HG03135 (cell line): ENCODE measurements at regions not wholly inside any gene's neighbourhood (a gene's known extent, or its start where the extent isn't known, plus 50 kb on each side); places are given as distances from the start of the nearest gene placed in this dataset.
A peak's percentile ranks its signal among the peaks of the same experiment; 100 is the strongest.

ENCODE experiments used
- ATAC-seq: cut with Tn5 transposase; IDR thresholded peaks from one replicate; pipeline ENCODE4 v1.9.1; 2021; ENCODE audit warnings: mild to moderate bottlenecking, moderate library complexity; ENCODE audit not compliant: unreplicated experiment

- no peak for ATAC-seq
Measured at GRCh38 chr1:82845866-82846265, 1045.1 kb downstream of the ADGRL2 start.

DNA sequence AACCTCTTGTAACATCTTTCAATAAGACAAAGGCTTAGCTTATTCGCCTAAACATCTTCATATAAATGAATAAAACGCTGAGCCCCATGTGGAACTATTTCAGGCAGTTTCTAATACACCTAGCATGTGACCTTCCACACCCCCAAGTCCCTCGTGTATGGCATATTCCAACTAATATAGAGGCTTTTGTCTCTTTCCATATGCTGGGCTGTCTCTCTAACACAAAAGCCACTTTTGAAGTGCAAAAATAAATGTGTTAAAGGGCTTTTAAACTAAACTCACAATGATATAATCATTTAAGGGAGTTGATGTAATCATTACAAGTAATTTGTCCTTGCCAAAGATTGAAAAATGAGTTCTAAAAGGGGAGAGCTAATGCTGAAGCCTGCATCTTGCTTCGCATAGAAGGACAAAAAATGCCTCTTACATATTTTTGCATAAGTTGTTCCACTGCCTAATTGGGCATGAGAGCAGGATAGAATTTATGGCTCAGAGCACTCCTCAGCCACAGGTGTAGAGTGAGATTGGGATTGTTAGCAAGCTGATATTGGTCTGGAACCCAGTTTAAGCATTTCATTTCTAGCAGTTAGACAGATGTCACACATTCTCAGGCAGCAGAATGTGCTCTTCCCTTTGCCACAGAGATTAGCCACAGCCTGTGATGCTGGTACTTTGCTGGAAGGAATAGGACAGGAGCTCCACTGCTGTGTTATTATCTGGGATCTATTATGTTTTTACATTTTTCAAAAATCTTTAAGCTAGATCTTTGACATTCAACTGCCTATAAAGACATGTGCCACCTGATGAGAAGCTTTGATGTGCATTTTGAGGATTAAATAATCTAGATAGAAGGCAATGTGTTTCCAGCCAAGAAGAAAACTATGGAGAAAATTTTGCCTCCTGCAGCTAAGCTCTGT lies 1044.4 kb downstream of the ADGRL2 start:
- ATAC-seq: no peak

DNA sequence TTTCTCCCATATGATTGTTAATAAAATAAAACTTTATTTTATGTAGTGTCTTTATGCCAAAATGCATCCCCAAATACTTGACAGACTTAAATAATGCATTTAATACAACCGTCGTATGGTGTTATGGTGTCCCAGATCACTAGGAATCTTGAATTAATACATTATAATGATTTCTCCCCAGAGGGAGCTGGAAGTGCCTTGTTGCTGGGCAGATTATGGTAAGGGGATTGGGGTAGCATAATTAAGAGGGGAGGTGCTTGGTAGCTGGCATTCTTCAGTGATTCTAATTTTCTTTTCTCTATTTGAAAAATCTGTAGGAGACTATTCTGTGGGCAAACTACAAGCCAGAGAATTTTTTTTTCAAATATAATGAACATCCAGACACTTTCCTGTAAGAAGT lies 1043.7 kb downstream of the ADGRL2 start:
- ATAC-seq: no peak

- ATAC-seq: no peak
Measured at GRCh38 chr1:82843876-82844275, 1043.1 kb downstream of the ADGRL2 start.

DNA sequence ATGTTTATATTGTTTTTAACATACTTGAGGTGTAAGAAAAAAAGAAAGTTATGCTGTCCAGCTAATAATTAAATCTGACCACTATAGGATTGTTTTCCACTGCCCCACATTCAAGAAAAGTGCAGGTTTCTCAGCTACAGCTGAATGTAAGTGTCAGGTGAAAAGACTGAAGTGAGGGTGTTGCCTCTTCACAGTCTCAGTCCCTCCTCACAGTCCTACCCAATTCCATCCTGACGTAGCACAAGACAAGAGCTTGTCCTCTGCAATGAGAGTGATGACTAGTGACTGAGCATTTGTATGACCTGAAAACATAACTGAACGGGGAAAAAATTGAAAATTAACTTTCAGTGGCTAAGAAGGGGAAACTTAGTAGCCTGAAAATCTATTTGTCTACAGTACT lies 1039.5 kb downstream of the ADGRL2 start:
- ATAC-seq: no peak

- no peak for ATAC-seq
Measured at GRCh38 chr1:82837766-82838465, 1037.2 kb downstream of the ADGRL2 start.

GRCh38 chr1:82836973-82837680 lies 1036.4 kb downstream of the ADGRL2 start:
- no peak for ATAC-seq

DNA sequence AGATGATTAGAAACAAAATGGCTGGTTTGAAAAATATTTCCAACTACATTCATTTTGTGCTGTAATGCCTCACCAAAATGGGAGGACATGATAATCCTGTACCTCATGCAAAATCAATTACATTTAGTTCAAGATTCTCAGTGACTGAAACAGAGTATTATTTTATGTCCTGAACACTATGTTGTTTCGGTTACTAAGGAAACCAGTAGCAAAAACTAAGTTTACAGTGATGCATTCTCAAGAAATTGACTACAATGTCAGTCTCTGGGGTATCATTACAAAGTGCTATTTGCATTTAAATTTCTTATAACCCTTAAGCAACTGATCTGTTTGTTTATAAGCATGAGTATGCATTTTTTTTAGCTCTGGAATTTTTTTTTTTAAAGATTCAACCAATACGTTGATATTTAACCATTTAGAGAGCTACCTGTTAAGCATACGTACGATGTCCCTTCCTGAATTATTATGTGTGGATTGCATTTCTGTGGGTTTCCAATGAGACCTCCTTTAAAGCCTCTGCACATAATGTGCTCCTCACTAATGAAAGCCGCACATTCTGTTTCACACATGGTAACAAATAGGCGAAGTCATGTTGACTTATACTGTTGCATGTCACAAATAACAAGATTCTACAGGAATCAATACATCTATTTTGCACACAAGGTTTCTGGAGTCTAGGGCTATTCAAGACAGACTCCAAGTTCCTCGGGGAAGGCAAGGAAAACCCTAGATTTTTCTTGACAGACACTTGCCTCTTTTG lies 1035.7 kb downstream of the ADGRL2 start:
- ATAC-seq: no peak

DNA sequence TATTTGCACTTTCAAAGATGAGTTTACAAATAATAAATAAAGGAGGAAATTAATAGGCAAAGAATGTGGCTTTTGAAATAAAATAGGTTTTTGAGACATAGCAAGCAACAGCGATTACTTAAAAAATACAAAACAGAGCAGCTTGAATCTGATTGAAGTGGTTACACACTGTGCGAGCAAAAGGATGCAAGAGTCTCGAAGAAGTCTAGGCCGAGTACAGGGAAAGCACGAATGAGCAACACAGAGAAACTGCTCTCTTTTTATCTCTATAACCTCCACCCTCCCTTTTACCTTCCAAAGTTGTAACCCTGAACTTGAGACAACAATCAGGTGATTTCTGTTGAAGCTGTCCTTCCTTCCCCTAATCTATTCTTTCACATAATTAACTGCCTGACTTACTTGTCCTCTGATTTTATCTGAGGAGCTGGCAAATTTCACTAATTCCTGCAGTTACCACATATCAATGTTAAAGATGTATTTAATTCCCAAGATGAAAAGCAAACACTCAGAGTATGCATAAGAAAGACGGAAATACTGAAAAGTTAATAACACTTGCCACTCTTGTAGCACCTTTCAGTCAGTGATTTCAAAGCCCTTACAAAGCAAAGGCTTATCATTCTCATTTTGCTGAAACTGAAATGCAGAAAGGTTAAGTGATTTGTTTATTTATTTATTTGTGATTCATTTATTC lies 1030.1 kb downstream of the ADGRL2 start:
- ATAC-seq: no peak

- no peak for ATAC-seq
Measured at GRCh38 chr1:82829527-82829926, 1028.8 kb downstream of the ADGRL2 start.

- no peak for ATAC-seq
Measured at GRCh38 chr1:82823876-82824275, 1023.1 kb downstream of the ADGRL2 start.

- no peak for ATAC-seq
Measured at GRCh38 chr1:82820816-82821215, 1020.1 kb downstream of the ADGRL2 start.

DNA sequence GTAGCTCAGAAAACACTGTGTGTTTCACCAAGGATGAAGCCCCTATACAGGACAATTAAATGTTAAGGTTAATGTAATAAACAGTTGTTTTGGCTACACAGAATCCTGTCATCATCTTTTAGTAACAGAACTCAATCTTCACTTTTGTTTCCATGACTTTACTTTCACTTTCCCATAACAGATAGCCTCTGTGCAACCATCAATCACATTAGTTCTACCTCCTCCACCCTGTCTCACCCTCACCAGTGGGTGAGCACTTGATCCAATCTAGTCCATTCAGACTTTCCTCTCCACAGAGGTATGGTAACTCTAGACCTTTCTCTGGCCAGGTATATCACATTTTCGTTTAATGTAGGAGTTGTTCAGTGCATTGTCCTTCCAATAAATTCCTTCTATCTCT lies 1018.5 kb downstream of the ADGRL2 start:
- ATAC-seq: peak; percentile 71

DNA sequence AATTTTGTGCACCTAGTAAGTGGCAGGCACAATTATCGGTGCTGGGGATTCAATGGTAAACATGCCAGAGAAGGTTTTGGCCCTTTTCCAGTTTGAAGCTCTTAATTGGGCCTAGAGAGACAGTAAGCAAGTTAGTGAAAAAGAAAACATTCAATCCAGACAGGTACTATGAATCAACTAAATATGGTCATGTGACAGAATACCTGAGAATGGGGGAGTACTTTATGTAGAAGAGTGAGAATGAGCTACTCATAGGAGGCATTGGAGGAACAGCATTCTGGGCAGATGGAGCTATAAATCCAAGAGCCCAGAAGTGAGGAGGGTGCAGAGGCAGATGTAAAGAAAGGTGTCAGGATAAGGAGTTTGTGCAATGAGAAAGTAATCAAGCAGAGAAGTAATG lies 1017.9 kb downstream of the ADGRL2 start:
- no peak for ATAC-seq

- ATAC-seq: no peak
Measured at GRCh38 chr1:82813386-82813785, 1012.7 kb downstream of the ADGRL2 start.

DNA sequence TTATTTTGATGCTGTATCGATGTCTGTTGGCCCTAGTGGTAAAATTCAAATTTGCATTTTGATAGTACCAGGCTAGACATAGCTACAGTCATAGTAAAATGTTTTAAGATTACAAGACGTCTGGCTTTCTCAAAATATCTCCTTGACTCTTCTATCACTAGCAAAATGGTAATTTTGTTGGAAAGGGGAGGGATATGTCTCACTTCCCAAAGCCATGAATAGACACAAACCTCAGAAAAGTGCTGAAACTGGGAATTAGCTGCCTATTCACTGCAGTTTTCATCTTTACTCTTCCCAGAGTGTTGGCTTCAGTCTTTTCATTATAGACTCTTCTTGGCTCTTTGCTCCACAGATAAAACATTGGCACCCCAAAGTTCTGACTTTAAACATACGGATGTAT lies 1009.9 kb downstream of the ADGRL2 start:
- ATAC-seq: no peak

DNA sequence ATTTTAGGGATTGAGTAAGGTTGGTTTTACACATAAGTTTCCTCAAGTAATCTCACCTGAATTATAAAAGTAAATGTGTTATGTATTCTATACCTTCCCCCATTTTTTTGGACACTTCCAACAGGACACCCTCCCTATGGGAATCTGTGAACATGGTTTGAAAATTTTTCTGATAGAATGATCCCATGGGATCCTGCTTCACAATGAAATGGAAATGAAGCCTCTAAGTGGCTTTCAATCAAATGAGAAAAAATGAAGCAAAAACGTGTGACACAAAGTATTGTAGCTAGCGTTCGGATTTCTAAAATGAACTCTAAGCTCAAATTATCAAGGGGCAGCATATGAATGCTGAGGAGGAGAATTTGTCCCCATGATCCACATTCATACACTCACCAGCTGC lies 1006.8 kb downstream of the ADGRL2 start:
- no peak for ATAC-seq

GRCh38 chr1:82806133-82806532 lies 1005.4 kb downstream of the ADGRL2 start:
- ATAC-seq: no peak

GRCh38 chr1:82801176-82801575 lies 1000.4 kb downstream of the ADGRL2 start:
- ATAC-seq: no peak

- ATAC-seq: no peak
Measured at GRCh38 chr1:82800721-82801120, 1000.0 kb downstream of the ADGRL2 start.
